Transverse colon (tissue), 4 donors: ENCODE measurements at regions not wholly inside any gene's neighbourhood (a gene's known extent, or its start where the extent isn't known, plus 50 kb on each side); places are given as distances from the start of the nearest gene placed in this dataset.

Experiments
- DNase-seq: peaks from one replicate; pipeline ENCODE4 v3.0.0-alpha.2; 2019
- H3K27ac ChIP-seq, 4 donors: fragments of 200-600 bp; sonication (generic); 2 replicates each; pipeline ENCODE4 v1.5.1; 2016 to 2018; ENCODE audit warnings: inconsistent platforms in 4 of 4
- H3K27me3 ChIP-seq: fragments of 200-600 bp; sonication (generic); 2 replicates; pipeline ENCODE4 v1.5.1; 2017; ENCODE audit warnings: inconsistent platforms
- H3K36me3 ChIP-seq, 4 donors: fragments of 200-600 bp; sonication (generic); 2 replicates each; pipeline ENCODE4 v1.5.1; 2017 to 2019; ENCODE audit warnings: inconsistent platforms in 4 of 4
- H3K4me1 ChIP-seq, 4 donors: fragments of 200-600 bp; sonication (generic); 2 replicates each; pipeline ENCODE4 v1.5.1; 2017 to 2020; ENCODE audit warnings: inconsistent platforms in 4 of 4
- H3K4me3 ChIP-seq, 4 donors: fragments of 200-600 bp; sonication (generic); 1 replicate in 1 of 4; 2 replicates in 3 of 4; pipeline versions ENCODE4 v1.5.1 to v1.6.1; 2017 to 2019; ENCODE audit warnings: inconsistent platforms in 4 of 4
- H3K9me3 ChIP-seq, 2 donors: fragments of 200-600 bp; sonication (generic); 2 replicates each; pipeline ENCODE4 v1.5.1; 2017 to 2019; ENCODE audit warnings: inconsistent platforms in 2 of 2
- CTCF ChIP-seq, 5 experiments: fragments of 200-600 bp in 3 of 5; fragments of 450-650 bp in 2 of 5; sonication (generic) in 3 of 5; IDR thresholded peaks; 1 replicate in 2 of 5; 2 replicates in 3 of 5; pipeline ENCODE4 v1.5.1; 2016 to 2017; ENCODE audit warnings: antibody characterized with exemption in 5 of 5, inconsistent platforms in 3 of 5, mild to moderate bottlenecking in 2 of 5, moderate library complexity in 1 of 5
- EP300 ChIP-seq: sonication (generic); formaldehyde crosslinking; IDR thresholded peaks from one replicate; pipeline ENCODE4 v1.6.1; 2017; ENCODE audit warnings: antibody characterized with exemption, low read depth
- POLR2A ChIP-seq: fragments of 450-650 bp; IDR thresholded peaks from one replicate; pipeline ENCODE4 v1.6.1; 2016; ENCODE audit warnings: antibody characterized with exemption, mild to moderate bottlenecking, moderate library complexity
- POLR2AphosphoS5 ChIP-seq, 3 donors: sonication (generic); formaldehyde crosslinking; IDR thresholded peaks; one replicate each; pipeline ENCODE4 v1.6.1; 2016; ENCODE audit warnings: antibody characterized with exemption in 3 of 3
- WGBS, 2 donors: methylation state at CpG; one replicate each; pipeline ENCODE4 v1.1.5; 2018; ENCODE audit warnings: low coverage in 1 of 2; 5-methylcytosine and 5-hydroxymethylcytosine counted together
- in situ Hi-C, 4 donors: fragments of 200-750 bp; cut with MboI; loops; one replicate each; pipeline versions ENCODE4 v1.15.0 to v1.15.1; 2017; ENCODE audit warnings: low sequenced_read_pairs in 3 of 4, low pct_ligation_motif_present in 1 of 4, low pct_unique_long_range_greater_than_20kb in 1 of 4
- intact Hi-C: fragments of 100-400 bp; cut with DNase I; formaldehyde crosslinking; loops from one replicate; pipeline ENCODE4 v1.15.1; 2023; ENCODE audit warnings: low total_unique reads
- small RNA-seq, 4 donors: library from RNA; depleted of rRNA; stranded (forward); fragments of <200 nt; gene quantifications; one replicate each; pipeline ENCODE3, GENCODE V24; 2016

- Histone ChIP-seq H3K4me3 (no peak overlapping the region), H3K9me3 (no peaks in the 10 kb centered on the region), H3K27ac (no peak overlapping the region), H3K36me3 (no peaks in the 10 kb centered on the region), H3K27me3 (no peaks in the 10 kb centered on the region), H3K4me1 (no peaks in the 10 kb centered on the region)
- 83 to 87% methylated on average over 3 of the region's 3 CpGs for WGBS, 2 donors
- in situ Hi-C loops (no loop called here), intact Hi-C loops (no loop called here)
- TF ChIP-seq POLR2AphosphoS5 (IDR thresholded peaks at IDR 0.05) (no peak), CTCF (IDR thresholded peaks at IDR 0.05) (no peak), EP300 (no peak), POLR2A (no peak)
- DNase-seq = no peak
Observed at GRCh38 chr2:88245109-88245508, 75.0 kb downstream of the THNSL2 start.

DNA sequence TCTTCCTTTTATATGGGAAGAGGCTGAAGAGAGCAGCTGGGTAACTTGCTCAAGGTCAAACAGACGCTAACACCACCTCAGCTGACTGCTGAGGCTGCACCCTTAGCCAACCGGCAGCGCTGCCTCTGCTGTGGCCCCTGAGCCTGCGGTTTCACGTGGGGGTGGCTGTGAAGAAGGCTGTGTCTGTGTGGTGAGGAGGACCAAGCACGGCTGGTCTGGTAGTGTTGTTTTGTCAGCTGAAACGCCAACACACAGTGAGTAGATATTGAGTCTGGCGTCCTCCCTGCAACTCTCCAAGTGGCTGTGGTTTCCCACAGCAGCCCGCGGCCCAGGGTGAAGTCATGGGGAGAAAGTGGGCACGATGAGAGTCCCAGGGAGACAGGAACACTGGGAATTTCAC, 69.6 kb downstream of the THNSL2 start:
- TF ChIP-seq EP300 (no peak), POLR2AphosphoS5 (IDR thresholded peaks at IDR 0.05) (no peak), CTCF (IDR thresholded peaks at IDR 0.05) (no peak), POLR2A (no peak)
- Histone ChIP-seq H3K27ac (no peak overlapping the region), H3K36me3 (no peaks in the 10 kb centered on the region), H3K9me3 (no peaks in the 10 kb centered on the region), H3K27me3 (no peaks in the 10 kb centered on the region), H3K4me1 (no peaks in the 10 kb centered on the region), H3K4me3 (no peak overlapping the region)
- in situ Hi-C loops (no loop called here), intact Hi-C loops (no loop called here)
- 83 to 100% methylated on average over 1 to 11 of the region's 11 CpGs for WGBS, 2 donors
- DNase-seq = no peak

DNA sequence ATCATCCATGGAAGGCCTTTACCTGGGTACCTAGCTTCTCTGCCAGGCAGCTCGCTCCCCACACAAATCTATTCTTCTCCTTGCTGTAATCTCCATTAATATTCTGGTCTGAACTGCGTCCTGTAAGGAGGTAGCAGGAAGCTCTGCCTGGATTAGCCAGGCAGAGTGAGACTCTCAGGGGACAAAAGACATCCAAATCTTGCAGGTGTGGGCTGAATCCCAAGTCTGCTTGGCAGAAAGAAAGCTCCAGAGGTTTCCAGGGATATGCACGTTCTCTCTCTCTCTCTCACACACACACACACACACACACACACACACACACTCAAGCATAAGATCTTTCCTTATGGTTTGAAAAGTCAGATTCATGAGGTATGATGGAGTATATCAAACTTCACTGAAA, 66.5 kb downstream of the THNSL2 start:
- TF ChIP-seq POLR2AphosphoS5 (IDR thresholded peaks at IDR 0.05) (no peak), EP300 (no peak)
- intact Hi-C loops = no loop called here
- no peaks in the 10 kb centered on the region for H3K4me1 ChIP-seq
- in situ Hi-C loops = no loop called here
- no peak for DNase-seq
- no peaks in the 10 kb centered on the region for H3K36me3 ChIP-seq
- H3K4me3 ChIP-seq = no peak overlapping the region
- no peak overlapping the region for H3K27ac ChIP-seq
- no peaks in the 10 kb centered on the region for H3K27me3 ChIP-seq
- no peaks in the 10 kb centered on the region for H3K9me3 ChIP-seq
- WGBS, 2 donors = 76% methylated on average over 3 of the region's 3 CpGs; no CpG with 5 or more reads in 1 of the 2 donors

Small RNA genes lying in the stretch of these regions (small RNA-seq; reads per million reads assigned to genes)
- gene RF00026 (0 reads per million in 4 donors), gene RNU6-1168P (0 reads per million in 4 donors)
